ENCODE measurements at regions not wholly inside any gene's neighbourhood (a gene's known extent, or its start where the extent isn't known, plus 50 kb on each side); places are given as distances from the start of the nearest gene placed in this dataset.
"Not testable (repeated sequence)": the region's sequence is repeated elsewhere in the genome, so short reads cannot be mapped to it uniquely, and the experiment has no call there.

DNA sequence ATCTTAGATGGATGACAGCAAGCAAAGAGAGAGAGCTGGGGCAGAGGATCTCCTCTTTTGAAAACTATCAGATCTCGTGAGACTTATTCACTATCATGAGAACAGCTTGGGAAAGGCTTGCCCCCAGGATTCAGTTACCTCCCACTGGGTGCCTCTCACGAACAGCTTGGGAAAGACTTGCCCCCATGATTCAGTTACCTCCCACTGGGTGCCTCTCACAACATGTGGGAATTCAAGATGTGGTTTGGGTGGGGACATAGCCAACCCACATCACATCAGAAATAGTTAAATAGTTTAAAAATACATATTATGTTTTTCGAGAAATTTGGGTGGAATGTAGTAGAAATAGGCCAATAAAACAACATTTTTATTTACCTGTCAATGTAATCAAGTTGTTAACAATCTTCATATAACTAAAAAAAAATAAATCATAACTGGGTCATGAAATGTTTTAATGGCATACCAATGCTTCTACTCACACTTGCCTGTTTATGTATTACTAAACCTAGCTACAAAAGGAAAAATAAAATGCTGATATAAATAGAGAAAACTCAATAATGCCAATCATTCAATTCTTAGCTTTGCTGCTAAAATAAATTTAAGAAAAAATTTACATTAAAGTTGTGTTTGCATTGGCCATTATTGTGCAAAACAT lies 608.9 kb downstream of the SUCLG1 start:
- H3K27ac Mint-ChIP-seq, result no peak overlapping the region
- POLR2A ChIA-PET, result no interaction called here
- CTCF ChIA-PET, result no interaction called here
- no peaks in the 10 kb centered on the region for H3K4me1 Mint-ChIP-seq
- H3K9me3 Mint-ChIP-seq (ENCODE audit: low read depth), result peaks cover 9% of the 10 kb centered on the region
- H3K36me3 Mint-ChIP-seq (ENCODE audit: low read depth), result no peaks in the 10 kb centered on the region
- intact Hi-C loops (cut with DNase I, micrococcal nuclease), result no loop called here
- DNase-seq, result no peak
- ATAC-seq, result no peak
- no peak overlapping the region for H3K4me3 Mint-ChIP-seq
- peaks cover 3% of the 10 kb centered on the region for H3K27me3 Mint-ChIP-seq

DNA sequence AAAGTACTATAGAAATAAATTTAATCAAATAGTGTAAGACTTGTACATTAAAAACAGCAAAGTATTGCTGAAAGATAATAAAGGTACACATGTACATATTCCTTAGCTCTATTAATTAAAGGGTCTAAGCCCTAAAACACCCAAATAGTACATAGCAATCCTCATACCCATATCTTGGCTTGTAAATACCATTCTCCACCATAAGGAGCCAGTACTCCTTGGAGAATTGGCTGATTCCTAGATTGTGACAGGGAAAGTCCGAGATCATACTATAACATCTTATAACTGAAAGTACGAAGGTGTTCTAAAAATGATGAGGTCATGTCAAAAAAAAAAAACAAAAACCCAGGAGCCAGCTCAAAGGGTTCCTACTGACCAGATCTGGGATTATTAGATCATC lies 614.6 kb downstream of the SUCLG1 start:
- POLR2A ChIA-PET, result no interaction called here
- Mint-ChIP-seq H3K27me3 (no peaks in the 10 kb centered on the region), H3K9me3 (ENCODE audit: low read depth) (no peaks in the 10 kb centered on the region), H3K4me3 (no peak overlapping the region), H3K4me1 (no peaks in the 10 kb centered on the region), H3K27ac (no peak overlapping the region), H3K36me3 (ENCODE audit: low read depth) (no peaks in the 10 kb centered on the region)
- intact Hi-C loops (cut with DNase I, micrococcal nuclease), result no loop called here
- no peak for DNase-seq
- CTCF ChIA-PET, result no interaction called here
- ATAC-seq, result no peak

DNA sequence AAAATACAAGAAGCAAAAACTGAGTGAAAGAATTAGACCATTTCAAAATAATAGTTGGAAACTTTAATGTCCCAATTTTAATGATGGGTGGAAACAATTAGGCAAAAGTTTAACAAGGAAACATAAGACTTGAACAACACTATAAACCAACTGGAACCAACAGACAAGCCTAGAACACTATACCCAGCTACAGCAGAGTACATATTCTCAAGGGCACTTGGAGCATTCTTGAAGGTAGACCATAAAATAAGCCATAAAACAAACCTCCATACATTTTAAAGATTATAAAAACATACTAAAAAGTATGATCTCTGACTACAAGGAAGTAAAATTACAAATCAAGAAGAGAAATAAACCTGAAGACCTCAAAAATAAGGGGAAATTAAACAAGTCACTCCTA lies 616.7 kb downstream of the SUCLG1 start:
- Mint-ChIP-seq H3K27me3 (no peaks in the 10 kb centered on the region), H3K9me3 (ENCODE audit: low read depth) (no peaks in the 10 kb centered on the region), H3K4me1 (no peaks in the 10 kb centered on the region), H3K36me3 (ENCODE audit: low read depth) (no peaks in the 10 kb centered on the region), H3K27ac (no peak overlapping the region), H3K4me3 (no peak overlapping the region)
- CTCF ChIA-PET, result no interaction called here
- ATAC-seq (no peak), DNase-seq (no peak)
- intact Hi-C loops (cut with DNase I, micrococcal nuclease), result no loop called here
- POLR2A ChIA-PET, result no interaction called here

DNA sequence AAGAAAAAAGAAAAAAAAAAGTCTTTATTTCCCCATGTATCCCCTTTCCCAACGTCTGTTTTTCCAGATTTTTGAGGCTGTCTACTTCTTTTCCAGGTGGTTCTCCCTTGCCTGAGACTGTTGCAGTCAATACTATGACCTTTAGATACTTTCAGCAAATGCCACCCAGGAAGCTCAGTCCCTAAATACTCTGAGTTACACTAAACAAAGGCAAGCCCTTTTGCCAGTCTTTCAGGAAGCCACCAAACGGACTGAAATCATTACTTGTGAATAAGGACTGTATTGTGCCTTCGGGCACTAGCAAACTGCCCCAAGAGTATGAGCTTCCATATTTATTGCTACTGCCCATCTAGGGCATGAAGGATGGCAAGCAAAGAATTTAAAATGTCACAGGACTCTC lies 621.3 kb downstream of the SUCLG1 start:
- Mint-ChIP-seq H3K27me3 (no peaks in the 10 kb centered on the region), H3K4me3 (no peak overlapping the region), H3K27ac (no peak overlapping the region), H3K36me3 (ENCODE audit: low read depth) (no peaks in the 10 kb centered on the region), H3K9me3 (ENCODE audit: low read depth) (no peaks in the 10 kb centered on the region), H3K4me1 (no peaks in the 10 kb centered on the region)
- DNase-seq (no peak), ATAC-seq (no peak)
- ChIA-PET POLR2A (no interaction called here), CTCF (no interaction called here)
- intact Hi-C loops (cut with DNase I, micrococcal nuclease), result no loop called here

DNA sequence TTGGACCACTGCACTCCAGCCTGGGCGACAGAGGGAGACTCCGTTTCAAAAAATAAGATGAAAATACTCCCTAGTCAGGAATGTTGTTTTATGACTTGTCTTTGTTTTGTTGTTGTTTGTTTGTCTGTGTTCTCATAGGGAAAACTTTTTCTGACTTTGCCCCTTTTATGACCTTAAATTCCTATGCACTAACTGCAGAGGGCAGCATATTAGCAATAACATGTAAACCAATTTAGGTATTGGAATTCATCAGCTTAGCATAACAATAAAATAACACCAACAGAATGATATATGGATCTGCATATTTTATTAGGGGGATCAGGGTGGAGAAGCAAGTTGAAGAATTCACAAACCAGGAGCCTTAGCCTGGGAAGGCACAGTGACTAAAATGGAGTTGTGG lies 631.5 kb downstream of the SUCLG1 start:
- peaks cover 3% of the 10 kb centered on the region for H3K27me3 Mint-ChIP-seq
- CTCF ChIA-PET, result no interaction called here
- H3K4me1 Mint-ChIP-seq, result no peaks in the 10 kb centered on the region
- no peak overlapping the region for H3K4me3 Mint-ChIP-seq
- intact Hi-C loops (cut with DNase I, micrococcal nuclease), result no loop called here
- H3K9me3 Mint-ChIP-seq (ENCODE audit: low read depth), result no peaks in the 10 kb centered on the region
- POLR2A ChIA-PET, result no interaction called here
- H3K27ac Mint-ChIP-seq, result no peak overlapping the region
- DNase-seq (no peak), ATAC-seq (no peak)
- no peaks in the 10 kb centered on the region for H3K36me3 Mint-ChIP-seq (ENCODE audit: low read depth)

DNA sequence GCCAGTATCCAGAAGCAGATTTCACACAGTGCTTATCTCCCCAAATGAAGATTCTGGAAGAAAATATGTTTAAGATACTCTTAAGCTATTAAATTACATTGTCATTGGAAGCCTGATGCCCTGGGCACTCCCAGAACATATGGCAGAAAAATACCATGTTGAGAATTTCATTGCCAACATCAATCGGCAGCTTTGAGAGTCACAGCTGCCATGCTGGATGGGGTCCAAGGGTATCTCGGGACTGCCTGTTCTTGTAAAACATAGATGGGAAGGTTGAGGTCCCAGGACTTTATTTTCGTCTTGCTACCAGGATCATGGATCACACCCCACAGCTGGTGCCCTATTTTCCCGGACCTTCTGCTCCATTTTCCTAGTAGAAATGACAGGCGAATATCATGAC lies 632.5 kb downstream of the SUCLG1 start:
- Mint-ChIP-seq H3K4me1 (no peaks in the 10 kb centered on the region), H3K27ac (no peak overlapping the region), H3K36me3 (ENCODE audit: low read depth) (no peaks in the 10 kb centered on the region), H3K9me3 (ENCODE audit: low read depth) (no peaks in the 10 kb centered on the region), H3K4me3 (no peak overlapping the region), H3K27me3 (peaks cover 3% of the 10 kb centered on the region)
- POLR2A ChIA-PET, result no interaction called here
- intact Hi-C loops (cut with DNase I, micrococcal nuclease), result no loop called here
- CTCF ChIA-PET, result no interaction called here
- ATAC-seq, result no peak
- DNase-seq, result no peak

DNA sequence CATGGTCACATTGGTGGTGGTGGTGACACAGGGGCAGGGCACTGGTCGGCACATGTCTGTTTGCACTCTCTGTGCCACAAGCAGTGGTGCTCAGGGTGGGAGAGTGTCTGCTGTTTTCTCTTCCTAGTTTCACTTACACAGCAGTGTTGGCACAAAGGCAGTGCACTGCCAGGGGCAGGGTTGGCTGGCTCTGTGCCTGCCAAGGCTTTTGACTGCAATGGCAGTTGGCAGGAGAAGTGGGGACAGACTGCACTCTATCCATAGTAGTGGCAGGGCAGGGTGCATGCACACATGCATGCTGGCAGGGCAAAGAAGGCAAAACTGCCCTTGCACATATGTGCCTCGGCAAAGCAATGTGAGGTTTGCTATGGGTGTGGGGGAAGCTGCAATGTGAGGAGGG lies 635.9 kb downstream of the SUCLG1 start:
- Mint-ChIP-seq H3K36me3 (ENCODE audit: low read depth) (no peaks in the 10 kb centered on the region), H3K27ac (no peak overlapping the region), H3K9me3 (ENCODE audit: low read depth) (no peaks in the 10 kb centered on the region), H3K27me3 (peaks cover 3% of the 10 kb centered on the region), H3K4me1 (no peaks in the 10 kb centered on the region), H3K4me3 (no peak overlapping the region)
- intact Hi-C loops (cut with DNase I, micrococcal nuclease), result no loop called here
- ATAC-seq, result no peak
- ChIA-PET POLR2A (no interaction called here), CTCF (no interaction called here)
- DNase-seq, result no peak

DNA sequence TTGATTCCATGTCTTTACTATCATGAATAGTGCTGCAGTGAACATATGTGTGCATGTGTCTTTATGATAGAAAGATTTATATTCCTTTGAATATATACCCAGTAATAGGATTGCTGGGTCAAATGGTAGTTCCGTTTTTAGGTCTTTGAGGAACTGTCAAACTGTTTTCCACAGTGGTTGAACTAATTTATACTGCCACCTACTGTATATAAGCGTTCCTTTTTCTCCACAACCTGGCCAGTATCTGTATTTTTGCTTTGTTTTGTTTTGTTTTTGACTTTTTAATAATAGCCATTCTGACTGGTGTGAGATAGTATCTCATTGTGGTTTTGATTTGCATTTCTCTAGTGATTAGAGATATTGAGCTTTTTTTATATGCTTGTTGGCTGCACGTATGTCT lies 641.6 kb downstream of the SUCLG1 start:
- H3K27ac Mint-ChIP-seq, result no peak overlapping the region
- no peaks in the 10 kb centered on the region for H3K36me3 Mint-ChIP-seq (ENCODE audit: low read depth)
- POLR2A ChIA-PET, result no interaction called here
- ATAC-seq, result no peak
- H3K4me1 Mint-ChIP-seq, result no peaks in the 10 kb centered on the region
- no peaks in the 10 kb centered on the region for H3K9me3 Mint-ChIP-seq (ENCODE audit: low read depth)
- CTCF ChIA-PET, result no interaction called here
- DNase-seq, result no peak
- no peak overlapping the region for H3K4me3 Mint-ChIP-seq
- H3K27me3 Mint-ChIP-seq, result no peaks in the 10 kb centered on the region
- intact Hi-C loops (cut with DNase I, micrococcal nuclease), result no loop called here

DNA sequence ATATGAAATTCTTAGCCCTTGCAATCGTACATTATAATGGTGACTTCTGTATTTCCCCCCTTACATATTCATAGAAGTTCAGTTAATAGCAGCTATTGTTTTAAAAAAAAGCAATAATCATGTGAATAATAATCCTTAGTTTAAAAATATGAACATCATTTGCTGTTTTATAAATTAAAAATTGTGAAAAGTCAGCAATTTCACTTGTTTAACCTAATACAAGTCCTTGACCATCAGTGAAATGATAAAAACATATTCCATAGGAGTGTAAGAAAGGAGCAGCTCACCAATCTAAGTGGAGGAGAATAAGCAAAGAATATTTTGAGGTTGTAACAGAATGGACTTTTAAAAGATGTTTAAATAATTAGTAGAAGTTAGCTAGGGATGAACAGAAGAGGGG lies 650.2 kb downstream of the SUCLG1 start:
- no peak overlapping the region for H3K27ac Mint-ChIP-seq
- H3K9me3 Mint-ChIP-seq (ENCODE audit: low read depth), result no peaks in the 10 kb centered on the region
- ChIA-PET CTCF (interaction anchor here (0.7 to 1.2 kb wide), 2 partner anchors 13 to 14 kb away, joined by 3 read pairs; no protein-coding TSS in a partner anchor), POLR2A (no interaction called here)
- peaks cover 2% of the 10 kb centered on the region for H3K27me3 Mint-ChIP-seq
- H3K4me3 Mint-ChIP-seq, result no peak overlapping the region
- intact Hi-C loops (cut with DNase I, micrococcal nuclease), result no loop called here
- H3K4me1 Mint-ChIP-seq, result no peaks in the 10 kb centered on the region
- no peak for ATAC-seq
- no peak for DNase-seq
- no peaks in the 10 kb centered on the region for H3K36me3 Mint-ChIP-seq (ENCODE audit: low read depth)

DNA sequence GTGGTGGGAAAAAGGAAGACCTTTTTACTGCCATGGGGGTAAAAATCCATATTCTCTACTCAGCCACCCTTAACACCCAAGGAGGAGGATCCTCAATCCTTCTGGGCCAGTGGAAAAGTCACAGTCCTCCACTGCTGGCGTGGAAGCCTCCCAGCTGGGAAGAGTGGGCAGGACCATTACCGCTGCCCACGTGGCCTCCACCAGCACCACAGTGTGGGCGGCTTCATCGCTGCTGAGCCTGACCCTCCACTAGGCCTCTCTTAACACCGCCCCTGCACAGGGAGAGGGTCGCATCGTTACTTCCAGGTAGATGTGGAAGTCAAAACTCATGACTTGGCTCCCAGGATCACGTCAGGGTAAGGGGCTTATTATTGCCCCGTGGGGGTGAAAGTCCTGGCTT lies 656.5 kb downstream of the SUCLG1 start:
- intact Hi-C loops (cut with DNase I, micrococcal nuclease), result no loop called here

DNA sequence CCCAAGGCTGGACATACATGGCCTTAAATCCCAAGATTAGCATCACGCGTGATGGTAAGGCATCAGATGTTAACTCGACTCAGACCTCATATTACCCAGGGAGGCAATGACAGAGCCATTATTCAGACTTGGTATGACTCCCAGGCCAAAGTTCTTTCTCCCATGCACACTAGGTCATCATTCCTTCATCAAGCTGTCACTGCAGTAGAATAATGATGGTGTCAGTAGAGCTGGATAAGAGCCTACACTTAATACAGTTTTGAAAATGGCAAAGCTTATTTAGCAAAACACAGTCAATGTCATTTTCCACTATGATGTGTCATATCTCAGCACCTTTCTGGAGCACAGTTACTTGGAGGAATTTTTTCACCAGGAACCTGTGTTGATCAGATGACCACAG lies 663.3 kb downstream of the SUCLG1 start:
- Mint-ChIP-seq H3K4me1 (no peaks in the 10 kb centered on the region), H3K36me3 (ENCODE audit: low read depth) (no peaks in the 10 kb centered on the region), H3K27me3 (no peaks in the 10 kb centered on the region), H3K4me3 (no peak overlapping the region), H3K27ac (no peak overlapping the region), H3K9me3 (ENCODE audit: low read depth) (no peaks in the 10 kb centered on the region)
- intact Hi-C loops (cut with DNase I, micrococcal nuclease), result no loop called here
- ChIA-PET CTCF (no interaction called here), POLR2A (no interaction called here)
- ATAC-seq, result no peak
- no peak for DNase-seq

More for the DNA sequence above, 656.5 kb downstream of the SUCLG1 start:
- ATAC-seq (no peak), DNase-seq (no peak)
- ChIA-PET CTCF (no interaction called here), POLR2A (no interaction called here)
- Mint-ChIP-seq H3K4me1 (no peaks in the 10 kb centered on the region), H3K4me3 (no peak overlapping the region), H3K27ac (no peak overlapping the region), H3K36me3 (ENCODE audit: low read depth) (no peaks in the 10 kb centered on the region), H3K9me3 (ENCODE audit: low read depth) (no peaks in the 10 kb centered on the region), H3K27me3 (peaks cover 2% of the 10 kb centered on the region)

DNA sequence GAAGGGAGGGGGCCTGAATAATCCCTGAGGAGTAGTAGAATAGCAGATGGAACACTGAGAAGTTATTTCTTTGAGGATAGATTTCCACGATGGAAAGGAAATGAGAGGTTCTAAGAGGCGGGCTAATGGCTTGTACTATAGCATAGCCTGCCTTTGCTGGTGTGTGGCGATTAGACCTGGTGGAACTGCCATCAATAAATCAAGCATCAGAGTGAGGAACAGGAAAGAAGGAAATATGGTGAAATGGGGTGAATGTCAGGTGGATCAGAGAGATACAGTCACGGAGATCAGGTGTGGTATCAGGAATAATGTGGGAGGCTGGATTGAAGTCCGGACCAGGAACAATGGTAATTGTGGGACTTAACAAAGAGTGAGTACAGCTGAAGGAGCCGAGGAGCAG lies 668.6 kb downstream of the SUCLG1 start:
- DNase-seq; H3K27ac Mint-ChIP-seq; H3K36me3 Mint-ChIP-seq (ENCODE audit: low read depth); H3K9me3 Mint-ChIP-seq (ENCODE audit: low read depth); H3K4me3 Mint-ChIP-seq; H3K27me3 Mint-ChIP-seq; intact Hi-C loops (cut with DNase I, micrococcal nuclease); POLR2A ChIA-PET; CTCF ChIA-PET; ATAC-seq; H3K4me1 Mint-ChIP-seq: not testable (repeated sequence)

DNA sequence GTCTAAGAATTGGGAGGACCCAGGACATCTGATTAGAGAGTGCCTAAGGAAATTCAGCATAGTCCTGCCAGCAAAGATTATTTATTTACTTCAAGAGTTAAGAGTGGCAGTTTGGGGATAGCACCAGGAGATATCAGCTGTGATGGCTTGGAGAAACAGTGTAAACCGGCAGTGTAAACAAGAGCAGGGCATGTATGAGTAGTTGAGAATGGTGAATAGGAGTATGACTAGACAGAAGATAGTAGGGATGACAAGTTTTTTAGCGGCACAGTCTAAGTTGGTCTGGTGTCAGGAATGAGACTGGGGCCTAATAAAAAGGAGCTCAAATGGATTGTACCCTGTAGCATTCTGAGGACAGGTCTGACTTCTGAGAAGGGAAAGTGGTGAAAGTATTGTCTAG lies 669.4 kb downstream of the SUCLG1 start:
- POLR2A ChIA-PET; ATAC-seq; H3K4me1 Mint-ChIP-seq; H3K4me3 Mint-ChIP-seq; H3K36me3 Mint-ChIP-seq (ENCODE audit: low read depth); CTCF ChIA-PET; H3K27me3 Mint-ChIP-seq; DNase-seq; H3K27ac Mint-ChIP-seq; intact Hi-C loops (cut with DNase I, micrococcal nuclease); H3K9me3 Mint-ChIP-seq (ENCODE audit: low read depth): not testable (repeated sequence)

Measured in activated CD4-positive, alpha-beta T cell treated with anti-CD3 and anti-CD28 coated beads for 36 hours (primary cell).